GM19238 (cell line): ENCODE measurements at regions not wholly inside any gene's neighbourhood (a gene's known extent, or its start where the extent isn't known, plus 50 kb on each side); places are given as distances from the start of the nearest gene placed in this dataset.
"Not testable (repeated sequence)": the region's sequence is repeated elsewhere in the genome, so short reads cannot be mapped to it uniquely, and the experiment has no call there.

Experiments used
- DNase-seq: peaks from one replicate; pipeline ENCODE4 v3.0.0; 2011; ENCODE audit warnings: low spot score; ENCODE audit not compliant: insufficient read length

DNA sequence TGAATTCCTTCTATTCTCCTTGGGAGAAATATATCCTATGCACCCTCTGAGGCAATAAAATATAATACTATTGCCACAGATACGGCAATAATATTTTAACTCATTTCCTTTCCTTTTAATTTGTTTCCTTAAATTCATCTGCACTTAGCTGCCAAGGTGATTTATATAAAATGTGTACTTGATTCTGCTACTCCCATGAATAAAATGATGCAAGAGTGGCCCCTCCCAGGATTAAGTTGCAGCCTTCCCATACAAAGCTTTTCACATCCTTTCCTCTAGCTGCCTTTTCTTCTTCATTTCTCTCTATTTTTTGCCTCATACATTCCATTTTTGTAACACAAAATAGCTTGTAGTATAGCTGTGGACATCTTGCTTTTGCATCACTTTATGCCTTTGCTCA is 464.1 kb upstream of the ZEB2 start:
- DNase-seq = no peak

DNA sequence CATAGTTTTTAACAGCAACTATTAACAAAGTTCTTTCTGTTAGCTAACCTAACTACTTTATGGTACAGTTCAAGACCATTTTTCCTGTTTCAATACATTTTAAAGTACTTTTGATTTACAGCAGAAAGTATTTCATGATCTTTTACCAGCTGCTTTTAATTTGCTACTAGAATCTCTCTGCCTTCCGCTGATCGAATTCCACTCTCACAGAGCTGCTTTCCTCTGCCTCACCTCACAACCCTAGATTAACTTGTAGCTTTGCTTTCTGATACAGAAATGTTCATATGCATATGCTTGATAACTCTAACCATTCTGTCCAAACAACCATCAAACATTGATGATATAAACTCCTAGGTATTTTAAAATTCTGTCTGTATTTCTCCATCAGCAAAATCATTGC is 463.2 kb upstream of the ZEB2 start:
- no peak for DNase-seq

DNA sequence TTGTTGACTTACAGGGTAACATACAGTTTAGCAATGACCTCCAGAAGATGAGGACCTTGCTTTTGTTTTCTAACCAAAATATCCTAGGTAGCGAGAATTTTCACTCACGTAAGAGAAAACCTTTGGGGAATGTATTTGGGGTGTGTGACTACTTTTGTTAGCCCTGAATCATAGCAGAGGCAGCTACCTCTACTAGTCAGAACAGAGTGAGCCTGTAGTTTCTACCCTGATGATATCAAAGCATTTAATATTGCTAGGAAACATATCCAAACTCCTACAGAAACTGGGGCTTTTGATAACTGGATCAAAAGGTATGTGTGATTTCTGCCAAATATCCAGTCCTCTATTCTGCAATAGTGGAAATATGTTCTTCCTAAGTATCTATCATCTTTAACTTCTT is 462.6 kb upstream of the ZEB2 start:
- DNase-seq = no peak

DNA sequence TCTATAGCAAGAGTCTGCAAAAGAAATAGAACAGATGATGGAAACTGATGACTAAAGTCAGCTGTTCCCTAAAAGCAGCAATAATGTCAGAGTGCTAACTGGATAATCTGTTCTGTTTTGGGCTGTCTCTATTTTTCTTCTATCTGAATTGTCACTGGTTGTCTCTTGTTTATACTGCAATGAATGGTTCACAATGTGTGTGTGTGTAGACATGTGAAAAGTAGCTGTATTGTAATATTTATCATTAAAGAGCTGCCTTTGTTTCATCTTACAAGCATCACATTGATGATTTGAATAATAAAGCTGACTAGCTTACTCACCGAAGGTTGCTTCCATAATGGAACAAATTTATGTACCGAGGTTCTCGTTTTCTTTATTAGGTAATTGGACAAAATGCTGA is 456.0 kb upstream of the ZEB2 start:
- DNase-seq = no peak

DNA sequence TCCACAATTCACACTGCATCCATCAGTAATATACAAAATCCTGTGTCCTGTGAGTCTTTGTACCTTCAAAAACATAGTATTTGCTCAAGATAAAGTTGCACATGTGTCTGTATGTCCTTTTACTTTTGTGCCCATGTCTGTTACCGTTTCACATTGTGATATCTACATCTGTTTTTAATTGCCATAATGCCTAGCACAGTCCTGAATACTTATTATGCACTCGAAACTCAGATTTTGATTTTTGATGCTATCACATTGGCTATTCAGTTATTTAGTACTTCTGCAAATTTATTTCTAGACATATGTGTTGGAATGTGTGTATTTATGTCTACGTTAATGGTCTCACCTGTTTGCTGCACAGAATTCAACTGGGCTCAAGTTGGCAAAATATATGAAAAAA is 452.8 kb upstream of the ZEB2 start:
- no peak for DNase-seq

DNA sequence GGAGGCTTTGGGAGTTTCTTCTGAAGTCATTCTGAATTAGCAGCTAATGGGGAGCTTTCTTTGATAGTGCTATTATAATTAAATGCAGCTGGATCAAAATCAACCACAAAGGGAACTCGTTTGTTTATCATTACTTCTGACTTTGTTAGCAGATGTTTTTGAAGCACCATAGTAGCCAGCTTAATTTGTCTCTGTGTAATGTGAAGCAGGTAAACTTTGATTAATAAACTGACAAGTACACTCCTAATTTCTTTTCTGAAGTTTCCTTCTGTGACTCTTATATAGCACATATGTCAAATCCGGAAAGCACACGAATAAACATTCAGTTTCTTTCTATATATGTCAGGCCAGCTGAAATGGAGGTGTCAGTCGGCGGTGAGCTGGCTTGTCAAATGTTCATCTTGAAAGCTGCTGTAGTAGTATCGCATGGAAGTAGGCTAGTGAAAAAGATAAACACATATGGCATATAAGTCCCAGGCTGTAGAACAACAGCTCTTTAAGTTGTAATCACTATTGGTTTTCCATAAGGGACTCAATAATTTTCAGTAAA is 451.9 kb upstream of the ZEB2 start:
- no peak for DNase-seq

DNA sequence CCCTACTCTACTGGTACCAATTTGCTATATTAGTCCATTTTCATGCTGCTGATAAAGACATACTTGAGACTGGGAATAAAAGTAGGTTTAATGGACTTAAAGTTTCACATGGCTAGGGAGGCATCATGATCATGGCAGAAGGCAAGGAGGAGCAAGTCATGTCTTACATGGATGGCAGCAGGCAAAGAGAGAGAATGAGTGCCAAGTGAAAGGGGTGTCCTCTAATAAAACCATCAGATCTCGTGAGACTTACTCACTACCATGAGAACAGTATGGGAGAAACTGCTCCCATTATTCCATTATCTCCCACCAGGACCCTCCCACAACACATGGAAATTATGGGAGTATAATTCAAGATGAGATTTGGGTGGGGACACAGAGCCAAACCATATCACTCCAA is 450.5 kb upstream of the ZEB2 start:
- DNase-seq = not testable (repeated sequence)

DNA sequence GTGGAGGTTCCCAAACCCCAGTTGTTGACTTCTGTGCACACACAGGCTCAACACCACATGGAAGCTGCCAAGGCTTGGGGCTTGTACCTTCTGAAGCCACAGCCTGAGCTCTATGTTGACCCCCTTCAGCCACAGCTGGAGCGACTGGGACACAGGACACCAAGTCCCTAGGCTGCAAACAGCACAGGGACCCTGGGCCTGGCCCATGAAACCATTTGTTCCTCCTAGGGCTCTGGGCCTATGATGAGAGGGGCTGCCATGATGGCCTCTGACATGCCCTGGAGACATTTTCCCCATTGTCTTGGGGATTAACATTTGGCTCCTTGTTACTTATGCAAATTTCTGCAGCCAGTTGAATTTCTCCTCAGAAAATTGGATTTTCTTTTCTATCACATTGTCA is 449.6 kb upstream of the ZEB2 start:
- not testable (repeated sequence) for DNase-seq

DNA sequence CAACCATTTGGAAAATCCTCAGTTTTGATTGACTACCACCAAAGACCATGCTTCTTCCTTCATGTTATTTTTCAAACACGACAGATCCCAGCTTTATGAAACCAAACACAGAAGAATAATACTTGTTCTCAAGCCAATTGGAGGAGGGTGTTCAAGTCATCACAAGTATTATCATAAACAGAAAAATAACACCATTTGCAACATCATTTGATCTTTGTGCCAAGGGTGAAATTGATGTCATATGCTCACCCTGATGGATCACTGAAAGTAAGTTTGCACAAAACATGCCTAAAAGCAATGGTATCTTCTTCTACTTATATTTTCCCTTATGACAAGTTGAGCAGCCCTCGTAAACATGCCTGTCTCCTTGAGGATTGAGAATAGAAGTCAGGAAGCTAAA is 448.0 kb upstream of the ZEB2 start:
- no peak for DNase-seq

DNA sequence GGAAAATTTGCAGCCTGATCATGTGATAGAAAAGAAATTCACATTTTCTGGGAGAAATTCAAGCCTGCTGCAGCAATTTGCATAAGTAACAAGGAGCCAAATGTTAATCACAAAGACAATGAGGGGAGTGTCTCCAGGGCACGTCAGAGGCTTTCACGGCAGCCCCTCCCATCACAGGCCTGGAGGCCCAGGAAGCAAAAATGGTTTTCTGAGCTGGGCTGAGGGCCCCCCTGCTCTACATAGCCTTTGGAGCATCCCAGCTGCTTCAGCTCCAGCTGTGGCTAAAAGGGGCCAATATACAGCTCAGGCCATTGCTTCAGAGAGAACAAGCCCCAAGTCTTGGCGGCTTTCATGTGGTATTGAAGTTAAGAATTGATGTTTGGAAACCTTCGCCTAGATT is 445.3 kb upstream of the ZEB2 start:
- no peak for DNase-seq

DNA sequence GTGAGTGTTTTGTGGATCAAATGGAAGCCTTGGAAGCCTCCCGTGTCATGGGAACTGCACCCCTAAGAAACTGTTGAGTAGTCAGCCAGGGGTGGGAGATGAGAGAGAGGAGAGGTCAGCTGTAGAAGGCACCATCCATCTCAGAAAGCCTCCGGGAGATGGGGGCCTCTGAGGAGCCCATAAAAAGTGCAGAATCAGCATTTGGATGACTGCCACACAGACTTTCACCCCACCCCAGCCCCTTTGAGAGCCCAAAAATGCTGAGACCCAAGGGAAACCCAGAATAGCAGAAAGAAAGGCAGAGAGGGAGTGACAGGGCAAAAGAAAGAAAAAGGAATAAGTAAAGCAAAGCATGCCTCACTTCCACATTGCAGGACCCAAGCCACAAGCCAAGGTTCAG is 443.1 kb upstream of the ZEB2 start:
- DNase-seq = no peak

DNA sequence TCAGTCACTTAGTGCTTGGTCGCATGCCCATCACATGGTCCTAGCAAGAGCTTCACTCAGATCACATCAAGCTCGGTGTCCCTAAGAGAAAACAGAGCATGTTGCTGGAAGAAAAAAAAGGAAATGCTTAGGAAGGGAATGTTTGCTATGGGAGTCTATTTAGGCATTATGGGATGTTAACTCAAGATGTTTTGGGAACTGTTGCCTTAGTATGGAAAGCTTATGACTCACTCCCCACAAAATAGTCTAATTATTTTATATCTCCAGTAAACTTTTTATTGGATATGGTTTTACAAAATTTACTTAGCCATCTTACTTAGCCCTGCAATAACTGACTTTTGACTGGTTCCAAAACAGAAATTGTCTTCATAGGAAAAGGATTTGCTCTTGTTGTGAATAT is 439.5 kb upstream of the ZEB2 start:
- DNase-seq = no peak

DNA sequence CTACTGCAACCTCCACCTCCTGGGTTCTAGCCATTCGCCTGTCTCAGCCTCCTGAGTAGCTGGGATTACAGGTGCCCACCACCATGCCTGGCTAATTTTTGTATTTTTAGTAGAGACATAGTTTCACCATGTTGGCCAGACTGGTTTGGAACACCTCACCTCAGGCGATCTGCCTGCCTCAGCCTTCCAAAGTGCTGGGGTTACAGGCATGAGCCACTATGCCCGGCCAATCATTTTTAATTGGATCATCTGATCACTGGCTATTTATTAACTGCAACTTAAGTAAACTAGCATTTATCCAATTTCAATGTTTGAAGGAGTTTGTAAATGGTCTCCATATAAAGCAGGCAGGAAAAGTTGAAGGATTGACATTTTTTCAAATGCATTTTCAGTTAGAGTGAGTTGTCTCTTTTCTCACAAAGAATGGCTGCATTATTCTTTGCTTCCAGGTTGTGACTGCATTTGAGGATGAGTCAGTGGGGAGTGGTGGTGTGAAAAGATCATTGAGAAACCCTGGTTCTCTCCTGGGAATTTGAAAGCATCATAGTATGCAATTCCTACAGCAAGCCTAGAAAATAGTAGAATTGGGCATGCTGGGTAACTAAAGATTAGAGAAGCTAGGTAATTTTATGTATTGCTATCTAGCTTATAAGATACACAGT is 431.1 kb upstream of the ZEB2 start:
- DNase-seq = no peak

DNA sequence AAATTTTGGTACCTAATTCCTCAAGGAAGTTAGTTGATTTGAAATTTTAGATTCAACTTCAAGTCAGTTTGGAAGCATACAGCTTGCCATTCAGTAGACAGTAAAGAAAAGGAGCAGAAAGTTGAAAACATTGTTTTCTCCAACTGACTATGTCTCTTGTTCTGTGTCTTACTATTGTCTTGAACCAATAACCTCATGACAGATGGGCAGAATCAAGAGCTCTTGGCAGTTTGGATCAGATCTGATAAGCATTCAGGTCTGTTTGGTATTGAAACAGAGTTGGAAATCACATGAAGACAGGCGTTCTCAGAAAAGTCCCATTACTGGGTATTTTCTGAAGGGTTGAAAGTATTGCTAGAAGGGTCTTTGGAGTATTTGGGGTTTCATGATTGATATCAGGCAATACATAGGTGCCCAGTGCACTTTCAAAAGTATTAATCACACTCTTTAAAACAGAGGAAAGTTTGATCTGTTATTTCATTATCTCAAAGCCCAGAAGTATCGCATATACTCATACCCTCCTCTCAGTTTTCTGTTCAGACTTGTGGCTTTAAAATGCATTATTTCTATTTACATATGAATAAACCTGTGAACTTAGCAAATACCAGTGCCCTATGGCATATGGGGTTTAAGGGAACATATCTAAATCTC is 428.4 kb upstream of the ZEB2 start:
- DNase-seq = no peak

DNA sequence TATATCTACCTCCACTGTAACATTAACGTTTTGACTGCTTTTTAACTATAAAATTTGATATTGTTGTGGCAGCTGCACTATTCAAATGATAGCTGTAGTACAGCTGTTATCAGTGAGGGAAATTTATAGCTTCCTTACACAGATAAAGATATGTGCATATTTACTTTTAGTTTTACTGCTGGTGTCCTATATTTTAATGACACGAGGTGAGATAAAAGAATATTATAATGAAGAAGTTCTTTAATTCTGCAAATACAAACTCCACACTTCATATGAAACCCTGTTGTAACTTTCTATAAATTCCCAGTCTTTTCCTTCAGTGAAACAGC is 427.8 kb upstream of the ZEB2 start:
- no peak for DNase-seq

DNA sequence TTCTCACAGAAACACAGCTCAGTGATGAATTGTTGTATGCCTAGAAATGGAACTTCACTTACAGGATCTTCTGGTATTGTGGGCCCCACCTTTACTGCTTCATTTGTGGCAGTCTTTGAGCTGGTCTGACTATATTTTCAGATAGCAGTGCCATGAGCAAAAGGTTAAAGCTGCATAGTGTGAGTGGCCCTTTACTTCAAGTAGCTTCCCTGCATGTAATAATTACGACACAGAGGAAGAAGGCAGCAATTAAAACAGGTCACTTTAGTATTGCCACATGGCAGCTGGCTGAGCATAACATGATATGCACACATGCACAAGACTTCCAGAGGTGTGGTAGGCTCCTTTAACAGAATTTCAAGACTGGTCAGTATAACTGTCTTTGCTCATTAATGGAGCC is 426.3 kb upstream of the ZEB2 start:
- DNase-seq = no peak

DNA sequence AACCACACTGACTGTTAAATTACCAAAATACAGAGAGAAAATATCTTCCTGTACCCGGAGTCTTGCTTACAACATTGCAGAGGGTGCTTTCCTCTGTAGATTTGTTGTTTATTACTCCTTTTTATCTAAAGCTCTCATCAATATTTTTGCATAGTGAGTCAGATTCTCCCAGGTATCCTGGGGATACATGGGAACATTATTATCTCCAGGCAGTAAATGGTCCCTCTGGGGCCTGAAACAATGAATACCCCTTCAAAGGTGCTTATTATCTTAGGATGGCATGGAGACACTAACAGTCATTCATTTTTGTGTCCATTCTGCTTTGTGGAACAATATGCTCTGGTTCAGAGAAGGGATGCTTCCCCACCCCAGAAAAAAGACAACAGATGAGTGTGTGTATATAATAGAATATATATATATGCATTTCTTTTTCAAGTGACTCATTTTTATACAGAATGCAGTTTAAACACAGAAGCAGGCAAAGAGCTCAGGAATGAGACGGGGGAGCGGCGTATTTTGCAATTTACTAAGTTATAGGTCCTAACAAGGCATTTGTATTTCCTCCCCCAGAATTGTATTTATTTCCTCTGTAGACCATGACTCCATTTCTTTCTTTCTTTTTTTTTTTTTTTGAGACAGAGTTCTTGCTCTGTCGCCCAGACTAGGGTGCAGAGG is 424.8 kb upstream of the ZEB2 start:
- DNase-seq = no peak

DNA sequence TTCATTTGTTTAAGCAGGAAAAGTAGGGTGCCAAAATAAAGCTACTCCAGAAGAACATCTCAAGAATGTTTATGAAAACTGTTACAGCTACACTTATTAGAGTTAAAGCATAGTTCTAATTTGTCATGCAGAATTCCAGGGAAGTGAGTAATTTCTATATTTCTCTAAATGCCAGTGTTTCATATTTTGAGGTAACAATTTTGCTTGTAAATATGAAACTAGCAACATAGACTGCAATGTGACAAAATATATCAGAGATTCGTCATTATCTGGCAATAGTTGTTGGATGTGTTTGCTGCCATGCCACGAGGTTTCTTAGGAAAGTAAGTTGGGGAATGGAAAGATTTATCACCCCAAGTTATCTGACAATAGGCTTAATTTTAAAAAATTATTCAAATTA is 424.1 kb upstream of the ZEB2 start:
- no peak for DNase-seq

DNA sequence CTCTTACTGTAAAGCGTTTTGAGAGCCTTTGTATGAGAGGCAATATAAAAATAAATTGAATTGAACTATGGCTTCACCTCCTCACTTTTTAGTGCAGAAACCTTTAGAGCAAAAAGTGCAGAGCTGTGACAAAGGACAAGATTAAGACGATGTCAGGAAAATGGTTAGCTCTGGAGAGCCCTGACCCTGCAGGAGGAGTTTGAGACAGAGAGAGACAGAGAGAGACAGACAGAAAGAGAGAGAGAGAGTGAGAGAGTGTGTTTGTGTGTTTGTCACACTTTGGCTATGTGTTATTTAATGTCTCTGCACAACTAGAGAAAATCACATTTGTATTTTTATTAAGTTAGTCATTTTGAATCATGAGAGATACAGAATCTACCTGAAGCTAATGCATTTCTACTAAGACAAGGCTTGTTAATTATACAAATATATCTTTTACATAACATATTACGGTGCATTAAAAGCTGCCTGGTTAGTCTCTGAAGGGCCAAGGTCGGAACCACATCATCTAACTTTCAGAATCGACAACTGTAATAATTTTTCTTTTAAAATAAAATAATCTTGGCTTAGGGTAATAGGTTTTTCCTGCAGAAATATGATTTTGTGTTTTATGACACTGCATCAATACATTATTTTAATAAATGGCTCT is 423.5 kb upstream of the ZEB2 start:
- no peak for DNase-seq

DNA sequence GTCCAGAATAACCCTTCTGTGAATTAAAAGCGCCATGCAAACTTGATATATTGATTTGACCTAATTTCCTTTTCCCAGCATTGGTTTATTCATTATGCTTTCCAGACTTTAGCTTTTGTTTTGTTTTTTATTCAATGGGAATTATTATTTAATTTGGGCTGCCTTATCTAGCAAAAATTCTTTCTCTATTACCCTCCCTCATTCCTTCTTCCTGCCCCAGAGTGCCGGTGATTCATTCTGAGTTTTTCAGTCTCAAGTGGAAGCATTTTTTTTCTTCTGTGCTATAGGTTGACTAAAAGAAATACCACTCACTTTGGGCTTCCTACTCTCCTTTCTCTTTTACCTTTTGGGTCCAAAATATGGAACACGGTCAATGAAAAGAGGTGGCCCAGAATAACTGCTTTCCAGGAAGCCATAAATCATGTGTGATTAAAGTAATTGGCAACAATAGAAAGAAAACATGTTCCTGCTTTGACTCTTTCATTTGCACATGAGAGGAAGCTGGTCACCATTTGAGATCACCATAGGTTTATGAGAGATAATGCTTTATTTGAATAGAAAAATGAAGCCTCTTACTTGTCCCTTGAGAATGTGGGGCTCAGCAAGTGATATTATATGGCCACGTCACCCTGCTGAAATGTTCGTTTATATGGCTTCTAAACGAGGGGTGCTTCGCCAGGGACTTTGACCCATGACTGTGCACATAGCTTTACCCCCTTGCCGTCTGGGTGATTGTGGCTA is 422.8 kb upstream of the ZEB2 start:
- DNase-seq = no peak

DNA sequence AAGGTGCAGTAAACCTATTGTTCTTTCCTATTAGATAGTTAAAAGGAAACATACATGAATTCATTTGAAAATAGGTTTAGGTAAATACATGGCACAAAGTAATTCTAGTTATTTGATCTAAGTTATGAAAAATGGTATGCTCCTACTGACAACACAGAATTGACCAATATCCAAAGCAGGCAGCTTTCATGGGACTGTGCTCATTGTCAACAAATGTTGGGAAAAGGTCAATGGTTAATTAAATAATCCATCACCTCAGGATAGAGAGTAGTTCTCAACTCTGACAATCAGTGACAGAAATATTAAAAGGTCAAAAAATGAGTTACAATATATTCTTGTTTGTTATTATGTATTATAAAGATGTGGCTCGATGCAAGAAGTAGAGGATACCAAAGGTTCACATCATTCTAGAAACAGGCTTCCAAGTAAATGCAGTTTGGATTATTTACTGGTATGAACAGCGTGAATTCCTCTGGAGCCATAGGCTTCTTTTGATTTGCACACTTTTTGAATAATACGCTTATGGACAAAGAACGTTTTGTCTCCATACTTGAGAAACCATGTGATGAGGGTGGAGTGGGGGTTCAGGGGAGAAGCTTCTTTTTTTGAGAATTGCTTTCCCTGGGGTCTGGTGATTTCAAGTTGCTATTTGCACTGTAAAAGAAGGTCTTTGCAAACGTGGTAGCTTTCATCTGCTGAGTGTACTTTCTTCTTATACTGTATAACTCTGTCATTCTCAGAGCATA is 422.0 kb upstream of the ZEB2 start:
- DNase-seq = no peak
